HepG2 (cell line): ENCODE measurements at regions not wholly inside any gene's neighbourhood (a gene's known extent, or its start where the extent isn't known, plus 50 kb on each side); places are given as distances from the start of the nearest gene placed in this dataset.
A peak's percentile ranks its signal among the peaks of the same experiment; 100 is the strongest.

Source experiments
- ATAC-seq: fragments of 200-7000 bp; cut with Tn5 transposase; 3 replicates; pipeline ENCODE4 v1.9.1; 2020; ENCODE audit warnings: mild to moderate bottlenecking, moderate library complexity
- BruUV-seq: library from RNA; stranded (reverse); fragments of 400-500 nt; replicated peaks from 2 replicates; lab custom pipeline; 2021; lab: Mats Ljungman, UMichigan
- CTCF ChIA-PET: fragments of 300-600 bp; formaldehyde crosslinking; extraction: SDS; loops from one replicate; lab custom pipeline; 2021; ENCODE audit warnings: low total read pairs, inconsistent platforms, low intra/inter-chr PET ratio; lab: Yijun Ruan, JAX
- POLR2A ChIA-PET: fragments of 350-600 bp; sonication (Branson Sonifier 250); formaldehyde crosslinking; loops from one replicate; lab custom pipeline; 2020; ENCODE audit warnings: antibody characterized with exemption, inconsistent platforms; lab: Yijun Ruan, JAX
- DNase-seq: peaks from one replicate; pipeline ENCODE4 v3.0.0-alpha.2; 2015; ENCODE audit warnings: low spot score
- FAIRE-seq: peaks from 3 replicates; lab custom pipeline; 2011; peaks lifted over from hg19 to GRCh38; lab: Jason Lieb, UNC
- H2AFZ ChIP-seq: one replicate; pipeline ENCODE4 v1.6.1; 2011; ENCODE audit warnings: low read length, inconsistent platforms
- H3K27ac ChIP-seq: fragments of 300-600 bp; 3 replicates; pipeline ENCODE4 v1.8.0; 2011; ENCODE audit warnings: mixed run types, mild to moderate bottlenecking, mixed read lengths, low read length, inconsistent platforms; ENCODE audit not compliant: insufficient read depth; ENCODE audit errors: extremely low read length
- H3K27me3 ChIP-seq, 2 experiments: fragments of 200-600 bp in 1 of 2; 2 replicates in 1 of 2; 3 replicates in 1 of 2; pipeline versions ENCODE4 v1.6.0 to v1.8.0; 2011; ENCODE audit warnings: low read length in 2 of 2, mild to moderate bottlenecking in 2 of 2, moderate library complexity in 2 of 2, inconsistent platforms in 1 of 2; ENCODE audit not compliant: insufficient read depth in 2 of 2, control insufficient read depth in 1 of 2
- H3K36me3 ChIP-seq, 2 experiments: fragments of 200-600 bp in 1 of 2; replicated peaks in 1 of 2; 2 replicates in 1 of 2; 3 replicates in 1 of 2; pipeline versions ENCODE4 v1.5.1 to v1.8.0; 2011; ENCODE audit warnings: low read length in 2 of 2, inconsistent platforms in 1 of 2; ENCODE audit not compliant: insufficient read depth in 2 of 2, control insufficient read depth in 1 of 2
- H3K4me1 ChIP-seq: 2 replicates; pipeline ENCODE4 v1.5.1; 2012; ENCODE audit warnings: low read length, inconsistent platforms; ENCODE audit not compliant: insufficient read depth
- H3K4me2 ChIP-seq: 2 replicates; pipeline ENCODE4 v1.6.0; 2011; ENCODE audit warnings: low read depth, low read length, inconsistent platforms
- H3K4me3 ChIP-seq, 3 experiments: fragments of 200-600 bp in 1 of 3; sonication (generic), shearing (Covaris generic) in 1 of 3; replicated peaks in 1 of 3; 2 replicates each; pipeline ENCODE4 v1.5.1; 2011 to 2016; ENCODE audit warnings: low read length in 3 of 3, inconsistent platforms in 2 of 3, low read depth in 2 of 3, mild to moderate bottlenecking in 2 of 3, control low read depth in 1 of 3, mixed read lengths in 1 of 3; ENCODE audit not compliant: insufficient read depth in 1 of 3
- H3K79me2 ChIP-seq: one replicate; pipeline ENCODE4 v1.6.1; 2011; ENCODE audit warnings: low read length, inconsistent platforms; ENCODE audit not compliant: insufficient read depth
- H3K9ac ChIP-seq: 2 replicates; pipeline ENCODE4 v1.6.0; 2011; ENCODE audit warnings: mild to moderate bottlenecking, low read depth, low read length, inconsistent platforms; ENCODE audit not compliant: insufficient read depth
- H3K9me3 ChIP-seq: 2 replicates; pipeline ENCODE4 v1.5.1; 2012; ENCODE audit warnings: mild to moderate bottlenecking, low read length
- H4K20me1 ChIP-seq: 2 replicates; pipeline ENCODE4 v1.6.0; 2011; ENCODE audit warnings: inconsistent platforms, mild to moderate bottlenecking, low read length, moderate library complexity; ENCODE audit not compliant: insufficient read depth
- CREB1 ChIP-seq, 2 experiments: fragments of 450-650 bp in 1 of 2; IDR thresholded peaks; 2 replicates each; pipeline ENCODE4 v1.6.1; 2016 to 2017; ENCODE audit warnings: control low read depth in 1 of 2, mild to moderate bottlenecking in 1 of 2, missing compliant biosample characterization in 1 of 2, missing genetic modification characterization in 1 of 2
- ELF4 ChIP-seq: sonication (generic); formaldehyde crosslinking; IDR thresholded peaks from 2 replicates; pipeline ENCODE4 v1.5.0; 2020; ENCODE audit warnings: missing genetic modification reagents, mild to moderate bottlenecking, moderate library complexity, borderline replicate concordance
- HDAC1 ChIP-seq: sonication (generic); formaldehyde crosslinking; IDR thresholded peaks from 2 replicates; pipeline ENCODE4 v1.5.1; 2020; ENCODE audit warnings: mild to moderate bottlenecking, missing genetic modification reagents
- KMT2B ChIP-seq: IDR thresholded peaks from 2 replicates; pipeline ENCODE4 v1.6.1; 2016; ENCODE audit warnings: missing genetic modification reagents, missing compliant biosample characterization
- RARA ChIP-seq: IDR thresholded peaks from 2 replicates; pipeline ENCODE4 v1.6.1; 2016; ENCODE audit warnings: missing genetic modification reagents, missing compliant biosample characterization
- SALL1 ChIP-seq: sonication (generic); formaldehyde crosslinking; IDR thresholded peaks from 2 replicates; pipeline ENCODE4 v1.8.0; 2022; ENCODE audit warnings: mild to moderate bottlenecking, missing genetic modification reagents
- SRSF1 ChIP-seq: fragments of 200-400 bp; formaldehyde crosslinking; optimal IDR thresholded peaks from 2 replicates; pipeline ENCODE3; 2017; ENCODE audit warnings: mild to moderate bottlenecking, low read depth, low read length, moderate library complexity
- SYNCRIP ChIP-seq: fragments of 200-400 bp; formaldehyde crosslinking; IDR thresholded peaks from 2 replicates; pipeline ENCODE4 v1.6.1; 2018; ENCODE audit warnings: mild to moderate bottlenecking, low read depth, low read length; ENCODE audit not compliant: insufficient read depth
- TFDP1 ChIP-seq: IDR thresholded peaks from 2 replicates; pipeline ENCODE4 v1.6.1; 2016; ENCODE audit warnings: missing compliant biosample characterization, missing genetic modification reagents, borderline replicate concordance
- ZBTB37 ChIP-seq: sonication (generic); formaldehyde crosslinking; IDR thresholded peaks from 2 replicates; pipeline ENCODE4 v1.4.0; 2020; ENCODE audit warnings: mild to moderate bottlenecking, missing genetic modification reagents
- ZNF576 ChIP-seq: sonication (generic); formaldehyde crosslinking; IDR thresholded peaks from 2 replicates; pipeline ENCODE4 v1.4.0; 2020; ENCODE audit warnings: mild to moderate bottlenecking, missing genetic modification reagents
- WGBS: methylation state at CpG from one replicate; pipeline ENCODE4 v1.1.6; 2017; ENCODE audit warnings: low lambda C conversion rate; 5-methylcytosine and 5-hydroxymethylcytosine counted together
- in situ Hi-C: cut with HindIII; loops from 2 replicates; pipeline ENCODE4 v1.10.0; 2017; ENCODE audit warnings: low pct_unique_long_range_greater_than_20kb; ENCODE audit not compliant: extremely low pct_ligation_motif_present
- intact Hi-C: fragments of 100-400 bp; cut with micrococcal nuclease; formaldehyde crosslinking; loops from one replicate; pipeline ENCODE4 v1.10.0; 2022; ENCODE audit not compliant: unreplicated experiment
- TF ChIP-seq, protein P1 (sequence below): sonication (generic); formaldehyde crosslinking; IDR thresholded peaks from 2 replicates; pipeline ENCODE4 v1.8.1; 2022; ENCODE audit warnings: mild to moderate bottlenecking, missing genetic modification reagents

- H3K4me2 ChIP-seq = no peak overlapping the region
- DNase-seq (no peak), FAIRE-seq (no peak), ATAC-seq (no peak)
- no peaks in the 10 kb centered on the region for H3K36me3 ChIP-seq
- POLR2A ChIA-PET = no interaction called here
- intact Hi-C loops (no loop called here), in situ Hi-C loops (no loop called here)
- no peaks in the 10 kb centered on the region for H3K79me2 ChIP-seq
- TF ChIP-seq CREB1 (IDR thresholded peaks at IDR 0.05) = peak; percentile 58
- TF ChIP-seq CREB1 (CRISPR knock-in tag; IDR thresholded peaks at IDR 0.05) = no peak
- no peak for TF ChIP-seq SYNCRIP
- H3K27me3 ChIP-seq = no peaks in the 10 kb centered on the region
- no peak overlapping the region for H3K9ac ChIP-seq
- H2AFZ ChIP-seq = no peak overlapping the region
- H3K4me1 ChIP-seq = no peaks in the 10 kb centered on the region
- WGBS = 8% methylated on average over 5 of the region's 5 CpGs
- H4K20me1 ChIP-seq = no peaks in the 10 kb centered on the region
- CTCF ChIA-PET = no interaction called here
- no peaks in the 10 kb centered on the region for H3K9me3 ChIP-seq
- no peak overlapping the region for H3K27ac ChIP-seq
- H3K4me3 ChIP-seq = no peak overlapping the region
- BruUV-seq = no TSS peak
Measured at GRCh38 chr3:36303286-36303685, 77.0 kb upstream of the STAC start.

GRCh38 chr3:36305929-36306520 is 74.3 kb upstream of the STAC start:
- CTCF ChIA-PET = no interaction called here
- POLR2A ChIA-PET = no interaction called here
- H3K79me2 ChIP-seq = no peaks in the 10 kb centered on the region
- ATAC-seq (no peak), FAIRE-seq (no peak), DNase-seq (no peak)
- no peaks in the 10 kb centered on the region for H3K36me3 ChIP-seq
- intact Hi-C loops (no loop called here), in situ Hi-C loops (no loop called here)
- no peak overlapping the region for H2AFZ ChIP-seq
- H3K4me3 ChIP-seq = no peak overlapping the region
- no peak overlapping the region for H3K27ac ChIP-seq
- BruUV-seq = no TSS peak
- no peak overlapping the region for H3K9ac ChIP-seq
- no peak for TF ChIP-seq SALL1 (CRISPR knock-in tag)
- no peak for TF ChIP-seq ELF4 (CRISPR knock-in tag)
- no peak for TF ChIP-seq HDAC1 (CRISPR knock-in tag)
- TF ChIP-seq, protein P1, sequence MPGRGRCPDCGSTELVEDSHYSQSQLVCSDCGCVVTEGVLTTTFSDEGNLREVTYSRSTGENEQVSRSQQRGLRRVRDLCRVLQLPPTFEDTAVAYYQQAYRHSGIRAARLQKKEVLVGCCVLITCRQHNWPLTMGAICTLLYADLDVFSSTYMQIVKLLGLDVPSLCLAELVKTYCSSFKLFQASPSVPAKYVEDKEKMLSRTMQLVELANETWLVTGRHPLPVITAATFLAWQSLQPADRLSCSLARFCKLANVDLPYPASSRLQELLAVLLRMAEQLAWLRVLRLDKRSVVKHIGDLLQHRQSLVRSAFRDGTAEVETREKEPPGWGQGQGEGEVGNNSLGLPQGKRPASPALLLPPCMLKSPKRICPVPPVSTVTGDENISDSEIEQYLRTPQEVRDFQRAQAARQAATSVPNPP = no peak
- no peak for TF ChIP-seq KMT2B (CRISPR knock-in tag)
- no peak for TF ChIP-seq TFDP1
- TF ChIP-seq RARA (CRISPR knock-in tag) = no peak
- no peak for TF ChIP-seq ZNF576 (CRISPR knock-in tag)
- TF ChIP-seq SRSF1 = no peak
- no peak for TF ChIP-seq ZBTB37 (CRISPR knock-in tag)
- no peaks in the 10 kb centered on the region for H3K4me1 ChIP-seq
- H3K4me2 ChIP-seq = no peak overlapping the region
- H3K9me3 ChIP-seq = no peaks in the 10 kb centered on the region
- no peaks in the 10 kb centered on the region for H4K20me1 ChIP-seq
- WGBS = 0% methylated on average over 1 of the region's 1 CpG
- no peaks in the 10 kb centered on the region for H3K27me3 ChIP-seq
